Activated T-cell treated with anti-CD3 and anti-CD28 coated beads, Interleukin-2, amount 50 U/mL, for 48 hours (primary cell): ENCODE measurements at regions not wholly inside any gene's neighbourhood (a gene's known extent, or its start where the extent isn't known, plus 50 kb on each side); places are given as distances from the start of the nearest gene placed in this dataset.

Experiments used
- DNase-seq, 2 experiments: peaks; one replicate each; pipeline ENCODE4 v3.0.0-alpha.2; 2020

- no peak for DNase-seq
These were observed 137.2 kb upstream of the CAMK1G start for GRCh38 chr1:209446356-209446755.

GRCh38 chr1:209454340-209454994 is 129.0 kb upstream of the CAMK1G start:
- no peak for DNase-seq

- no peak for DNase-seq
These were observed 128.4 kb upstream of the CAMK1G start for GRCh38 chr1:209455145-209455544.

- no peak for DNase-seq
These were observed 127.7 kb upstream of the CAMK1G start for GRCh38 chr1:209455661-209456358.

- DNase-seq = no peak
These were observed 126.6 kb upstream of the CAMK1G start for GRCh38 chr1:209456878-209457277.

GRCh38 chr1:209457401-209458125 is 126.0 kb upstream of the CAMK1G start:
- DNase-seq = no peak

GRCh38 chr1:209458921-209459320 is 124.6 kb upstream of the CAMK1G start:
- DNase-seq = no peak

GRCh38 chr1:209461168-209461567 is 122.3 kb upstream of the CAMK1G start:
- no peak for DNase-seq

- DNase-seq = no peak
These were observed 121.1 kb upstream of the CAMK1G start for GRCh38 chr1:209462433-209462832.

GRCh38 chr1:209463441-209463840 is 120.1 kb upstream of the CAMK1G start:
- DNase-seq = no peak

- DNase-seq = no peak
These were observed 110.5 kb upstream of the CAMK1G start for GRCh38 chr1:209473025-209473424.

- DNase-seq = no peak
These were observed 103.2 kb upstream of the CAMK1G start for GRCh38 chr1:209480345-209480744.

GRCh38 chr1:209483691-209484090 is 99.8 kb upstream of the CAMK1G start:
- no peak for DNase-seq

GRCh38 chr1:209484429-209484828 is 99.1 kb upstream of the CAMK1G start:
- DNase-seq = no peak

GRCh38 chr1:209485167-209485566 is 98.3 kb upstream of the CAMK1G start:
- no peak for DNase-seq

- no peak for DNase-seq
These were observed 97.8 kb upstream of the CAMK1G start for GRCh38 chr1:209485751-209486150.

GRCh38 chr1:209486861-209487593 is 96.5 kb upstream of the CAMK1G start:
- no peak for DNase-seq

GRCh38 chr1:209490013-209490412 is 93.5 kb upstream of the CAMK1G start:
- no peak for DNase-seq

- DNase-seq = no peak
These were observed 92.5 kb upstream of the CAMK1G start for GRCh38 chr1:209491031-209491430.

- DNase-seq = no peak
These were observed 92.0 kb upstream of the CAMK1G start for GRCh38 chr1:209491496-209491895.

- DNase-seq = no peak
These were observed 91.6 kb upstream of the CAMK1G start for GRCh38 chr1:209491897-209492296.

GRCh38 chr1:209493559-209493958 is 90.0 kb upstream of the CAMK1G start:
- DNase-seq = no peak

- DNase-seq = no peak
These were observed 85.8 kb upstream of the CAMK1G start for GRCh38 chr1:209497729-209498128.
